ENCODE measurements at regions not wholly inside any gene's neighbourhood (a gene's known extent, or its start where the extent isn't known, plus 50 kb on each side); places are given as distances from the start of the nearest gene placed in this dataset.

DNA sequence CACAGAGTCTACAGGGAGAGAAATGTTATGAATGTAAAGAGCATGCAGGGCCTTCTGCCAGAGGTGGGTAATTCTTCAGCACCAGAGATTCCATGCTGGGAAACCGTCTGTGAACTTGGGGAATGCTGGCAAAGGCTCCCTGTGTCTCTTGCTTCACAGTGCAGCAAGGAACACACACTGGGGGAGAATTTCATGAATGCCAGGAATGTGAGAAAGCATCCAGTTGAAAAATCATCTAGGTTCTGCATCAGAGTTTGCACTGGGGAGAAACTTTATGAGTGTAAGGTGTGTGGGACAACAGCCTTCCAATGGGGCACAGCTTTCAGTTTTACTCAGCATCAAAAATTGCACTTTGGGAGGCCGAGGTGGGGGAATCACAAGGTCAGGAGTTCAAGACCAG is 224.3 kb upstream of the IGFBP3 start (continued):
- TF ChIP-seq, protein P1, sequence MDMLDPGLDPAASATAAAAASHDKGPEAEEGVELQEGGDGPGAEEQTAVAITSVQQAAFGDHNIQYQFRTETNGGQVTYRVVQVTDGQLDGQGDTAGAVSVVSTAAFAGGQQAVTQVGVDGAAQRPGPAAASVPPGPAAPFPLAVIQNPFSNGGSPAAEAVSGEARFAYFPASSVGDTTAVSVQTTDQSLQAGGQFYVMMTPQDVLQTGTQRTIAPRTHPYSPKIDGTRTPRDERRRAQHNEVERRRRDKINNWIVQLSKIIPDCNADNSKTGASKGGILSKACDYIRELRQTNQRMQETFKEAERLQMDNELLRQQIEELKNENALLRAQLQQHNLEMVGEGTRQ (IDR thresholded peaks at IDR 0.05; ENCODE audit: low read length) = no peak
- TF ChIP-seq ASH2L (IDR thresholded peaks at IDR 0.05; ENCODE audit: low read length) (peak; percentile 44), CREB1 (IDR thresholded peaks at IDR 0.05) (no peak), BACH1 (IDR thresholded peaks at IDR 0.05; ENCODE audit: low read length) (peak; percentile 22; the same call in 1 of the 2 replicates), POLR2AphosphoS5 (IDR thresholded peaks at IDR 0.05; ENCODE audit: low read depth, low read length) (no peak), TAF1 (IDR thresholded peaks at IDR 0.05; ENCODE audit: low read depth, low read length) (no peak), FOSL1 (IDR thresholded peaks at IDR 0.05; ENCODE audit: insufficient read depth, low read depth, low read length) (no peak), SP2 (IDR thresholded peaks at IDR 0.05; ENCODE audit: low read length) (no peak), CHD2 (IDR thresholded peaks at IDR 0.05; ENCODE audit: low read length) (no peak), CEBPB (IDR thresholded peaks at IDR 0.05; ENCODE audit: low read depth, low read length) (peak; percentile 92), JUN (IDR thresholded peaks at IDR 0.05; ENCODE audit: low read depth, low read length) (no peak), ZNF274 (IDR thresholded peaks at IDR 0.05; ENCODE audit: borderline replicate concordance, extremely low read depth, low read length) (no peak), GTF2F1 (IDR thresholded peaks at IDR 0.05; ENCODE audit: borderline replicate concordance, low read depth, low read length) (no peak), HDAC2 (IDR thresholded peaks at IDR 0.05; ENCODE audit: borderline replicate concordance in 1 of 2, low read depth in 2 of 2, low read length in 2 of 2) (peak; percentile 46 to 88; a peak in 3 of 4 replicates), TAF7 (optimal IDR thresholded peaks at IDR 0.05; ENCODE audit: borderline replicate concordance, low read depth, low read length) (no peak), SIRT6 (IDR thresholded peaks at IDR 0.05; ENCODE audit: low read length) (no peak), EGR1 (IDR thresholded peaks at IDR 0.05; ENCODE audit: borderline replicate concordance, low read depth, low read length) (no peak; the same call in 1 of the 2 replicates), POU5F1 (IDR thresholded peaks at IDR 0.05; ENCODE audit: low read depth, low read length) (0 out of 2 replicates have a peak, but pooled peaks have one; percentile 44), NANOG (IDR thresholded peaks at IDR 0.05; ENCODE audit: insufficient read depth, low read depth, low read length, poor library complexity, severe bottlenecking) (peak; percentile 73), MAX (IDR thresholded peaks at IDR 0.05) (no peak), SP1 (IDR thresholded peaks at IDR 0.05; ENCODE audit: low read depth, low read length) (peak; percentile 83), MAFK (IDR thresholded peaks at IDR 0.05; ENCODE audit: low read depth, low read length) (no peak), BRCA1 (IDR thresholded peaks at IDR 0.05; ENCODE audit: low read depth, low read length) (no peak), CBX8 (IDR thresholded peaks at IDR 0.05; ENCODE audit: borderline replicate concordance, low read depth, low read length) (no peak), YY1 (IDR thresholded peaks at IDR 0.05; ENCODE audit: low read depth, low read length) (peak; percentile 54; the same call in 1 of the 2 replicates), EZH2 (IDR thresholded peaks at IDR 0.05; ENCODE audit: low read depth, low read length, severe bottlenecking) (no peak), SRF (IDR thresholded peaks at IDR 0.05; ENCODE audit: low read depth, low read length) (no peak), CHD1 (IDR thresholded peaks at IDR 0.05; ENCODE audit: low read depth, low read length) (no peak)

All from H1 (cell line).